ENCODE measurements at regions not wholly inside any gene's neighbourhood (a gene's known extent, or its start where the extent isn't known, plus 50 kb on each side); places are given as distances from the start of the nearest gene placed in this dataset.
A peak's percentile ranks its signal among the peaks of the same experiment; 100 is the strongest.
"Not testable (repeated sequence)": the region's sequence is repeated elsewhere in the genome, so short reads cannot be mapped to it uniquely, and the experiment has no call there.

DNA sequence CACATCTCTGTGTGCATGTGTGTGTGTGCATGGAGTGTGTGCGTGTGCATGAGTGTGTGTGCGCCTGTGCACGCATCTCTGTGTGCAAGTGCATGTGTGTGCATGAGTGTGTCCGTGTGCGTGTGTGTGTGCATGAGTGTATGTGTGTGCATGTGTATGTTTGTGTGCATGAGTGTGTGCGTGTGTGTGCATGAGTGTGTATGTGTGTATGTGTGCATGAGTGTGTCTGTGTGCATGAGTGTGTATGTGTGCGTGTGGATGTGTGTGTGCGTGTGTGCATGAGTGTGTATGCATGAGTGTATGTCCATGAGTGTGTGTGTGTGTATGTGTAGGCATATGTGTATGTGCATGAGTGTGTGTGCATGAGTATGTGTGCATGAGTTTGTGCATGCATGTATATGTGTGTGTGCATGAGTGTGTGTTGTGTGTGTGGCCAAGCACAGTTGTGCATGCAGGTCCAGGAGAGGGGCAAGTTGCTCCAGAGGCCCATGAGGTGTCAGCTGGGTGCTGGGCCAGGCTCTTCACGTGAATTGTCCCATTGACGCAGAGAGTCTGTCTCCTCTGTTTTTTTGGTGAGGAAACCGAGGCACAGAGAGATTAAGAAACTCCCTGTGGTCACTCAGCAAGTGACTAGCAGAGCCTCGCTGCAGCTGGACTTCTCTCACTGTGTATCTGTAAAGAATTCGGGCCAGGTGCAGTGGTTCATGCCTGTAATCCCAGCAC is 75.5 kb downstream of the ASB1 start:
- DNase-seq: no peak

- no peak for DNase-seq
Measured at GRCh38 chr2:238502956-238503791, 76.4 kb downstream of the ASB1 start.

DNA sequence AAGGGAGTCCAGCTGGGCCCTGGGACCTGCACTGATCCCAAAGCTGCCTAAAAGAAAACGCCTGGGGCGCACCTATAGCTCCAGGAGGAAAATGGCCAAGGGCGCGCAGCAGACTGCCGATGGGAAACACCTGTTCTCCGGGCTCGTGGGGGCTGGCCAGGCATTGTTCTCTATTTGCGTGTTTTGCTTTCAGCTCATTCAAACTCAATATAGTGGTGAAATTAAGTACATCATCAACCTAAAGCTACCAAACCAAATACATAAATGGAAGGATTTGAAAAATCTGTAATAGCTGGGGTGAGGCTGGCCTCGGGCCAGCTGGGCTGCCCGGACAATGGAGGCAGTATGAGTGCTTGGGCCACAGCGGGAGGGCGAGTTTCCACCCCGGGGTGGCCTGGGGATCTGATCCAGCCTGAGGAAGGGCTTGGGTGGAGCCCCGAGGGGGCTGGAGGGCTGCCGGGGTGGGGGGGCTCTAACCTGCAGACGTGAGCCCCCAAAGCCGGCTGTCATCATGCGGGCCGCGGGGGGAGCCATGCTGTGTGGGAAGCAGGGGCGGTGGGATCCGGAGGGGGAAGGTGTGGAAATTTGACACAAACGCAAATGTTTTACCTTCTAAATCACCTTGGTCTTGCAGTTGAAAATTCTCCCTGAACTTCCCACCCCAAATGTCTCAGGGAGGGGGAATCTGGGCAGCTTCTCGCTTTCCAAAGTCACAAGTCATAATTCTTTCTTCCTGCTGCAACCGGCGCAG is 77.6 kb downstream of the ASB1 start:
- no peak for DNase-seq

DNA sequence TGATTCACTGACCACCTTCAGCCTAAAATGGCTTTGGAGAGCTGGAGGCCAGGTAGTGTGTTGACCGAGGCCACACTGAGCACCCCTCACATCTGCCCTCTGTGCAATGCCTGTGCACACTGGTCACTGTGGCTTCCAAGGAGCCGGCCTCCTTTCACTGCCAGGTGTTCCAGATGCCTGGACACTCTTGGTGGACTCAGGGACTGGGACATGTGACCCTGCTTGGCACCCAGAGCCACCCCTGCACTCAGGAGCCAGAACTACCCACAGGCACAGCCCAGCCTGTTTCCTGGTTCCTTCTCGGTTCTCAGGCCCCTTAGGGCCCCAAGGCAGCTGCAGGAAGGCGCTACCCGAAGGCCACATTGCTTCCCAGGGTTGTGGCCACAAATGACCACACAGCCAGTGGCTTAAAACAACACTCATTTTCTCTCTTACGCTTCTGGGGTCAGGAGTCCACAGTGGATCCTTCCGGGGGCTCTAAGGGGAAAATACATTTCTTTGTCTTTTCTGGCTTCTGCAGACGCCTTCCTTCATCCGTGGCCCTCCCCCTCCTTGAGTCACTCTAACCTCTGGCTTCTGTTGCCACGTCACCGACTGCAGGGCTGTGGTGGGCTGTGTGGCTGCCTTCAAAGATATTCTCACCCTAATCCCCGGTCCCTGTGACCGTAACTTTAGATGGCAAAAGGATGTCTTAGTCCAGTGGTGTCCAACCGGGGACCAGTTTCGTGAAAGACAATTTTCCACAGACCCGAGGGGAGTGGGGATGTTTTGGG is 78.6 kb downstream of the ASB1 start:
- peak; percentile 69 for DNase-seq

DNA sequence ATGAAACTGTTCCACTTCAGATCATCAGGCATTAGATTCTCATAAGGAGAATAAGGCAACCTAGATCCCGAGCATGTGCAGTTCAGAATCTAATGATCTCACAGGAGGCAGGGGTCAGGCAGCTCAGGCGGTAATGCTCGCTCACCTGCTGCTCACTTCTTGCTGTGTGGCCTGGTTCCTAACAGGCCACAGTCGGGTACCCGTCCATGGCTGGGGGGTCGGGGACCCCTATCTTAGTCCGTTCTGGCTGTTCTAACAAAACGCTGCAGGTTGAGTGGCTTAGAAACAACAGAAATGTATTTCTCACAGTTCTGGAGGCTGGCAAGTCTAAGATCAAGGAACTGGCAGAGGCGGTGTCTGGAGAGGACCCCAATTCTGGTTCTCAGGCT is 79.2 kb downstream of the ASB1 start:
- no peak for DNase-seq

- no peak for DNase-seq
Measured at GRCh38 chr2:238506371-238507068, 79.8 kb downstream of the ASB1 start.

DNA sequence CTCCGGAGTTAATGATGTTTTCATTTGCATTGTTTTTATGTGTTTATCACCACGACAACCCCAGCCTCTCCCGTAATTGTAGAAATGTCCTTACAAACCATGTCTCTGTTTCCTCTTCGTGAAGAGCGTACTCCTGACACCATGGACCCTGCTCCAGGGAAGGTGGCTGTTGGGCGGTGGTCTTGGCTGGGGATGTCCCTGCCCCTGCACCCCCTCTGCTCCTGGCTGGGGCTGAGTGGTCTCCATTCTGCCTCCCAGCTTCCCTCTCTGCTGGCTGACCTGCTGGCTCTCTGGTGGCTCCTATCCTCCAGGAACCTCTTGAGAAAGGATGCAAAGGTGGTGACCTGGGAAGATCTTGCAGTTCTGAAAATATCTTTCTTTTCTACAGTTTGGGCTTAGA is 81.1 kb downstream of the ASB1 start:
- no peak for DNase-seq

DNA sequence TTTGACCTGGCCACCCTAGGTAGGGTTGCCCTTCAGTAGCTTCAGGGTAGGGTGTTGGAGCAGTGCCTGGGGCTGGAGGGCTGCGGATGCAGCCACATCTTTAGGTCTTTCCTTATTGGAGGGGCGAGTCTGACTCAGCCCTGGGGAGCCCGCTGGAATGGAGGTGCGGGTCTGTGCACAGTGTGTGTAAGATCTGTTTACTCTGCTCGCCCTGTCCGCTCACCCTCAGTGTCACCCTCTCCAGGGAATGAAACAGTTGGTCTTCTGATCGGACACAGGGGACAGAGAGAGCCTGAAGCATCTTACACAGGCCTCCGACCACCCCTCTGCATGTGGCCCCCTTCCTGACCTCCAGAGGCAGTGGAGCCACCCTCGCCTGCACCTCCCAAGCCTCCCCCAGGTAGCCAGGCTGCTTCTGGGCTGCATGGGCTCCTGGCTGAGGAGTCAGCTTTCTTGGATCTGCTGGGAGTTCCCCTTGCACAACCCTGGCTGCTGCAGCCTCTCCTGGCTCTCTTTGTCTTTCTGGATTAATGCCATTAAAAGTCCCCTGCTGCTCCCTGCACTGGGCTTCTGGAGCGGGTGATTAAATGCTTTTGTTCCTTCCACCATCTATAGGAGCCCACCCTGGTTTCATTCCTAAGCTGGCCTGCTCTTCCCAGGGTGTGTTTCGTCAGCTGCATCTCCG is 82.6 kb downstream of the ASB1 start:
- DNase-seq: no peak

DNA sequence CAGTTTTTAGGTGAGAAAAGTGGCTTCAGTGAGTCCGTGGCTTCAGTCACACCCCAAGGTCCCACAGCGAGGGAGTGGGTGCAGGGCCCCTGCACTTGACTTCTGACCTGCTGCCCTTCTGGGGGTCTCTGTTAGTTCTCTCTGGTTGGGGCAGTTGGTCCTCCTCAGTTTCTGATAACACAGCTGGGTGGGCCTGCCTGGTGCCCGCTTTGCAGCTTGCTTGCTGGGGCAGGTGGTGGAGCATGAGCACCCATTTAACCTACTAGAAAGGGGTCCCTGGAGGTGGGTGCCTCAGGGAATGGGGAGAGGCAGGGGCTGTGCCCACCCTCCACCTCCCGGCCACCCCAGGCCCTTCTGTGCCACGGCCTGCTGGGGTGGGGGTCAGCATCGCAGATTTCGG is 83.2 kb downstream of the ASB1 start:
- DNase-seq: no peak

- DNase-seq: no peak
Measured at GRCh38 chr2:238510911-238511613, 84.3 kb downstream of the ASB1 start.

GRCh38 chr2:238511614-238511950 is 84.9 kb downstream of the ASB1 start:
- DNase-seq: no peak

GRCh38 chr2:238512247-238512867 is 85.6 kb downstream of the ASB1 start:
- no peak for DNase-seq

DNA sequence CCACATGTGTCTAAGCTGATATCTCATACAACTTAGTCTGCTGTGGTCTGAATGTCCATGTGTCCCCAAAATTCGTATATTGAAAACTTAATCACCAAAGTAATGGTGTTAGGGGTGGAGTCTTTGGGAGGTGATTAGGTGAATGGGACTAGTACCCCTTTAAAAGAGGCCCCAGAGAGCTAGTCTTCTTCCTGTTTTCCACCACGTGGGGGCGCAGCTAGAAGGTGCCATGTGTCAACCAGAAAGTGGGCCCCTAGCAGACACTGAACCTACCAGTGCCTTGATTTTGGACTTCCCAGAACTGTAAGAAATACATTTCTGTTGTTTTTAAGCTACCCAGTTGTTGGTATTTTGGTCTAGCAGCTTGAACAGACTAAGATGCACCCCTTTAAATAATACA is 86.6 kb downstream of the ASB1 start:
- peak; percentile 32 for DNase-seq

DNA sequence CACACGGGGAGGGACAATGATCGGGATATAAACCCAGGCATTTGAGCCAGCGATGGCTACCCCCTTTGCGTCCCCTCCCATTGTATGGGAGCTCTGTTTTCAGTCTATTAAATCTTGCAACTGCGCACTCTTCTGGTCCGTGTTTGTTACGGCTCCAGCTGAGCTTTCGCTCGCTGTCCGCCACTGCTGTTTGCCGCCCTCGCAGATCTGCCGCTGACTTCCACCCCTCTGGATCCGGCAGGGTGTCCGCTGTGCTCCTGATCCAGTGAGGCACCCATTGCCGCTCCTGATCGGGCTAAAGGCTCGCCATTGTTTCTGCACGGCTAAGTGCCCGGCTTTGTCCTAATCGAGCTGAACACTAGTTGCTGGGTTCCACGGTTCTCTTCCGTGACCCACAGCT is 87.3 kb downstream of the ASB1 start:
- not testable (repeated sequence) for DNase-seq

GRCh38 chr2:238515377-238515776 is 88.7 kb downstream of the ASB1 start:
- DNase-seq: no peak

- DNase-seq: no peak
Measured at GRCh38 chr2:238517209-238517608, 90.5 kb downstream of the ASB1 start.

- no peak for DNase-seq
Measured at GRCh38 chr2:238518172-238518820, 91.6 kb downstream of the ASB1 start.

GRCh38 chr2:238518821-238519186 is 92.1 kb downstream of the ASB1 start:
- DNase-seq: no peak

DNA sequence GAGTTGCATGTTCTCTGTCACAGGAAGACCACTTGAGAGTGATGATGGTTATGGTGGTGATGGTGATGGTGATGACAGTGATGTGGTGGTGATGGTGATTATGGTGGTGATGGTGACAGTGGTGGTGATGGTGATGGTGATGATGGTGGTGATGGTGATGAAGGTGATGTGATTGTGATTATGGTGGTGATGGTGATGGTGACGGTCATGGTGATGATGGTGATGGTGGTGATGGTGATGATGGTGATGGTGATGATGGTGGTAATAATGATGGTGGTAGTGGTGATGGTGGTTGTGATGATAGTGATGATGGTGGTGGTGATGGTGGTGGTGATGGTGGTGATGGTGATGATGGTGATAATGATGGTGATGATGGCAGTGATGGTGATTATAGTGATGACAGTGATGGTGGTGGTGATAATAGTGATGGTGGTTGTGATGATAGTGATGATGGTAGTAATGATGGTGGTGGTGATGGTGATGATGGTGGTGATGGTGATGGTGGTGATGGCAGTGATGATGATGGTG is 93.7 kb downstream of the ASB1 start:
- no peak for DNase-seq

GRCh38 chr2:238521002-238521401 is 94.3 kb downstream of the ASB1 start:
- no peak for DNase-seq

All from NK-92 treated with Interleukin-12 subunit alpha and Interleukin-12 subunit beta, amount 100 ng/mL, for 24 hours (cell line).